ENCODE measurements at regions not wholly inside any gene's neighbourhood (a gene's known extent, or its start where the extent isn't known, plus 50 kb on each side); places are given as distances from the start of the nearest gene placed in this dataset.

- Histone ChIP-seq H4K20me1 (replicated peaks; ENCODE audit: control insufficient read depth, insufficient read depth, low read length) (0 out of 2 replicates have a peak, but pooled peaks cover 3% of the 10 kb centered on the region), H2AFZ (ENCODE audit: low read depth, low read length) (no peak overlapping the region), H3K27me3 (ENCODE audit: control insufficient read depth in 2 of 2, insufficient read depth in 2 of 2, low read length in 2 of 2) (peaks cover 4 to 28% of the 10 kb centered on the region in 2 experiments; a peak in 3 of 5 replicates), H3K9me3 (replicated peaks; ENCODE audit: control insufficient read depth, insufficient read depth, low read depth, low read length) (no peaks in the 10 kb centered on the region), H3K9me1 (ENCODE audit: control insufficient read depth, insufficient read depth, low read length) (no peaks in the 10 kb centered on the region), H3K9ac (ENCODE audit: insufficient read depth in 1 of 2, low read depth in 2 of 2, low read length in 2 of 2) (no peak overlapping the region), H3K4me1 (replicated peaks in 1 of 2; ENCODE audit: control insufficient read depth in 2 of 2, insufficient read depth in 2 of 2, low read length in 2 of 2) (no peaks in the 10 kb centered on the region; a peak in 2 of 5 replicates), H3K36me3 (ENCODE audit: control insufficient read depth, insufficient read depth, low read length) (no peaks in the 10 kb centered on the region), H3K4me3 (no peak overlapping the region), H3K79me2 (ENCODE audit: control insufficient read depth, insufficient read depth, low read length) (no peaks in the 10 kb centered on the region), H3K27ac (ENCODE audit: extremely low read depth, low read depth, low read length) (no peak overlapping the region), H3K4me2 (ENCODE audit: insufficient read depth, low read length) (no peak overlapping the region)
- in situ Hi-C loops (cut with MboI) = no loop called here
- intact Hi-C loops (cut with micrococcal nuclease) = no loop called here
- ChIA-PET CTCF (ENCODE audit: low intra/inter-chr PET ratio) (no interaction called here), POLR2A (no interaction called here)
- FAIRE-seq (no peak), DNase-seq (ENCODE audit: extremely low read depth in 1 of 4, low spot score in 3 of 4) (no peak), ATAC-seq (no peak)
- no peak for TF ChIP-seq LARP7 (IDR thresholded peaks at IDR 0.05)
- TF ChIP-seq THAP7 (CRISPR knock-in tag; IDR thresholded peaks at IDR 0.05) = no peak
- TF ChIP-seq ZNF165 (CRISPR knock-in tag; IDR thresholded peaks at IDR 0.05; ENCODE audit: borderline replicate concordance) = no peak
- TF ChIP-seq CSDE1 (IDR thresholded peaks at IDR 0.05) = no peak
- no peak for TF ChIP-seq PATZ1 (CRISPR knock-in tag; IDR thresholded peaks at IDR 0.05; ENCODE audit: borderline replicate concordance)
- TF ChIP-seq ZBTB8A (IDR thresholded peaks at IDR 0.05; ENCODE audit: partially characterized antibody) = no peak
- TF ChIP-seq FOXM1 (IDR thresholded peaks at IDR 0.05; ENCODE audit: low read depth) = no peak
- no peak for TF ChIP-seq FOXM1 (CRISPR knock-in tag; IDR thresholded peaks at IDR 0.05; ENCODE audit: low read depth)
- TF ChIP-seq KLF10 (CRISPR knock-in tag; IDR thresholded peaks at IDR 0.05) = no peak
- no peak for TF ChIP-seq ATF3 (IDR thresholded peaks at IDR 0.05)
- TF ChIP-seq ATF3 (CRISPR knock-in tag; conservative IDR thresholded peaks at IDR 0.05) = no peak
- no TSS peak for BruUV-seq (replicated peaks)
- 0% methylated on average over 5 of the region's 6 CpGs for WGBS (ENCODE audit: insufficient coverage, low coverage, missing lambda C conversion rate)
Observed at GRCh38 chr10:117492504-117492903, 50.0 kb upstream of the EMX2 start.

All from K562 (cell line).